LNCAP (cell line): ENCODE measurements at regions not wholly inside any gene's neighbourhood (a gene's known extent, or its start where the extent isn't known, plus 50 kb on each side); places are given as distances from the start of the nearest gene placed in this dataset.

Source experiments
- TF ChIP-seq, protein P1 (sequence below): fragments of 450-650 bp; IDR thresholded peaks from 2 replicates; pipeline ENCODE4 v1.5.1; 2017; ENCODE audit warnings: mild to moderate bottlenecking

- TF ChIP-seq, protein P1, sequence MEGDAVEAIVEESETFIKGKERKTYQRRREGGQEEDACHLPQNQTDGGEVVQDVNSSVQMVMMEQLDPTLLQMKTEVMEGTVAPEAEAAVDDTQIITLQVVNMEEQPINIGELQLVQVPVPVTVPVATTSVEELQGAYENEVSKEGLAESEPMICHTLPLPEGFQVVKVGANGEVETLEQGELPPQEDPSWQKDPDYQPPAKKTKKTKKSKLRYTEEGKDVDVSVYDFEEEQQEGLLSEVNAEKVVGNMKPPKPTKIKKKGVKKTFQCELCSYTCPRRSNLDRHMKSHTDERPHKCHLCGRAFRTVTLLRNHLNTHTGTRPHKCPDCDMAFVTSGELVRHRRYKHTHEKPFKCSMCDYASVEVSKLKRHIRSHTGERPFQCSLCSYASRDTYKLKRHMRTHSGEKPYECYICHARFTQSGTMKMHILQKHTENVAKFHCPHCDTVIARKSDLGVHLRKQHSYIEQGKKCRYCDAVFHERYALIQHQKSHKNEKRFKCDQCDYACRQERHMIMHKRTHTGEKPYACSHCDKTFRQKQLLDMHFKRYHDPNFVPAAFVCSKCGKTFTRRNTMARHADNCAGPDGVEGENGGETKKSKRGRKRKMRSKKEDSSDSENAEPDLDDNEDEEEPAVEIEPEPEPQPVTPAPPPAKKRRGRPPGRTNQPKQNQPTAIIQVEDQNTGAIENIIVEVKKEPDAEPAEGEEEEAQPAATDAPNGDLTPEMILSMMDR = peak; percentile 86
These were observed 51.9 kb upstream of the USP47 start for GRCh38 chr11:11789735-11790369.

- TF ChIP-seq, protein P1 = peak; percentile 17; the same call in 1 of the 2 replicates
These were observed 53.6 kb upstream of the USP47 start for GRCh38 chr11:11788063-11788710.

- TF ChIP-seq, protein P1 = peak; percentile 81
These were observed 54.3 kb upstream of the USP47 start for GRCh38 chr11:11787305-11788062.

GRCh38 chr11:11786771-11787170 is 55.0 kb upstream of the USP47 start:
- TF ChIP-seq, protein P1 = peak; percentile 56

- TF ChIP-seq, protein P1 = no peak
These were observed 55.5 kb upstream of the USP47 start for GRCh38 chr11:11786234-11786633.

- TF ChIP-seq, protein P1 = no peak
These were observed 59.2 kb upstream of the USP47 start for GRCh38 chr11:11782532-11783110.

DNA sequence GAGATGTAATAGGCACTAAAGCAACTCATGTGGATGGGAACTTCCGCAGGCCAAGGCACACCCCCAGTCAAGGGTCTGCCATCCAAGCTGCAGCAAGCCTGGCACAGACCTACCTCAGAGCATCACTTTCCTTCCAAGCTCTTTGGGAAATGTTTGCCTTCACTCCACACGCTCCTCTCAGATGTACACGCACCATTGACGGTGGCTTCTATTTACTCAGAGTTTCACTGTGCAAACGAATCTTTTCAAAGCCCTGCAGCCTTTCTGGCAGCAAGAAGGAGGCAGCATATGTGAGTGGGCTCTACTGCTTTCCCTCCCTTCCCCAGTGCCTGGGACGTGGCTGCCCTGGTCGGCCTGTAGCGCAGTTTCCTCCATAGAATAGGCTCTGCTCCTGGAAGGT is 60.9 kb upstream of the USP47 start:
- TF ChIP-seq, protein P1 = no peak
